PC-9 (cell line): ENCODE measurements at regions not wholly inside any gene's neighbourhood (a gene's known extent, or its start where the extent isn't known, plus 50 kb on each side); places are given as distances from the start of the nearest gene placed in this dataset.

Experiments
- BruUV-seq: library from RNA; stranded (reverse); fragments of 400-500 nt; replicated peaks from 2 replicates; lab custom pipeline; 2021; lab: Mats Ljungman, UMichigan
- CTCF ChIA-PET: fragments of 300-600 bp; sonication (Branson Sonifier 250); formaldehyde crosslinking; loops from one replicate; lab custom pipeline; 2022; ENCODE audit warnings: antibody characterized with exemption; lab: Charles Lee
- POLR2A ChIA-PET: fragments of 300-600 bp; sonication (Branson Sonifier 250); formaldehyde crosslinking; loops from one replicate; lab custom pipeline; 2022; ENCODE audit warnings: antibody characterized with exemption; ENCODE audit not compliant: unreplicated experiment; lab: Charles Lee
- DNase-seq, 2 experiments: peaks; one replicate each; pipeline versions ENCODE4 v3.0.0 to v3.0.0-alpha.2; 2015 to 2022; ENCODE audit warnings: mixed read lengths in 1 of 2
- H2AFZ ChIP-seq: fragments of 200-600 bp; sonication (generic); 2 replicates; pipeline ENCODE4 v1.8.1; 2017; ENCODE audit warnings: antibody characterized with exemption
- H3F3A ChIP-seq: fragments of 200-600 bp; sonication (generic); 2 replicates; pipeline ENCODE4 v1.8.1; 2017; ENCODE audit warnings: antibody characterized with exemption, mild to moderate bottlenecking, low read depth; ENCODE audit not compliant: insufficient read depth
- H3K27ac ChIP-seq: fragments of 200-600 bp; sonication (generic); 2 replicates; pipeline ENCODE4 v1.6.1; 2016; ENCODE audit warnings: mixed run types
- H3K27me3 ChIP-seq: fragments of 200-600 bp; sonication (generic); 2 replicates; pipeline ENCODE4 v1.6.1; 2016; ENCODE audit warnings: low read depth, mixed run types; ENCODE audit not compliant: insufficient read depth
- H3K36me3 ChIP-seq: fragments of 200-600 bp; sonication (generic); 2 replicates; pipeline ENCODE4 v1.6.1; 2016; ENCODE audit warnings: low read depth, mixed run types
- H3K4me1 ChIP-seq: fragments of 200-600 bp; sonication (generic); replicated peaks from 2 replicates; pipeline ENCODE4 v1.6.1; 2016; ENCODE audit warnings: mixed run types; ENCODE audit not compliant: insufficient read depth
- H3K4me2 ChIP-seq: fragments of 200-600 bp; sonication (generic); 2 replicates; pipeline ENCODE4 v1.6.1; 2017; ENCODE audit warnings: mixed run types
- H3K4me3 ChIP-seq: fragments of 200-600 bp; sonication (generic); 2 replicates; pipeline ENCODE4 v1.6.1; 2016; ENCODE audit warnings: mixed run types
- H3K79me2 ChIP-seq: fragments of 200-600 bp; sonication (generic); 2 replicates; pipeline ENCODE4 v1.6.1; 2017; ENCODE audit warnings: low read depth, mixed run types
- H3K9me2 ChIP-seq: fragments of 200-600 bp; sonication (generic); 2 replicates; pipeline ENCODE4 v1.8.1; 2017; ENCODE audit warnings: mild to moderate bottlenecking; ENCODE audit not compliant: insufficient read depth
- H3K9me3 ChIP-seq: fragments of 200-600 bp; sonication (generic); 2 replicates; pipeline ENCODE4 v1.8.1; 2016; ENCODE audit warnings: low read depth; ENCODE audit not compliant: insufficient read depth
- H4K20me1 ChIP-seq: fragments of 200-600 bp; sonication (generic); 2 replicates; pipeline ENCODE4 v1.8.1; 2017; ENCODE audit not compliant: insufficient read depth
- CTCF ChIP-seq: fragments of 200-600 bp; sonication (generic); conservative IDR thresholded peaks from 2 replicates; pipeline ENCODE4 v1.6.1; 2017; ENCODE audit warnings: mixed run types, antibody characterized with exemption, mild to moderate bottlenecking, moderate library complexity
- EZH2 ChIP-seq: fragments of 200-600 bp; sonication (generic); IDR thresholded peaks from 2 replicates; pipeline ENCODE4 v1.8.0; 2017; ENCODE audit warnings: antibody characterized with exemption, low read depth
- intact Hi-C: fragments of 100-400 bp; cut with micrococcal nuclease; formaldehyde crosslinking; loops from one replicate; pipeline ENCODE4 v1.10.0; 2022; ENCODE audit not compliant: unreplicated experiment

GRCh38 chr2:64787698-64788097, 134.0 kb upstream of the SERTAD2 start:
- no TSS peak for BruUV-seq
- H2AFZ ChIP-seq: no peak overlapping the region
- peaks cover 59% of the 10 kb centered on the region for H3F3A ChIP-seq
- ChIA-PET POLR2A (no interaction called here), CTCF (no interaction called here)
- H3K4me2 ChIP-seq: no peak overlapping the region
- no peaks in the 10 kb centered on the region for H3K79me2 ChIP-seq
- H4K20me1 ChIP-seq: no peaks in the 10 kb centered on the region
- no peak for TF ChIP-seq CTCF
- H3K36me3 ChIP-seq: no peaks in the 10 kb centered on the region
- H3K27me3 ChIP-seq: no peaks in the 10 kb centered on the region
- intact Hi-C loops: no loop called here
- no peak for DNase-seq
- H3K9me3 ChIP-seq: no peaks in the 10 kb centered on the region
- no peak overlapping the region for H3K27ac ChIP-seq
- H3K9me2 ChIP-seq: no peaks in the 10 kb centered on the region
- H3K4me3 ChIP-seq: no peak overlapping the region
- peaks cover 98% of the 10 kb centered on the region for H3K4me1 ChIP-seq

GRCh38 chr2:64789466-64790320, 136.0 kb upstream of the SERTAD2 start:
- peaks cover 41% of the 10 kb centered on the region for H3F3A ChIP-seq
- CTCF ChIA-PET: interaction anchor here (0.5 to 0.6 kb wide), 2 partner anchors 46 to 77 kb away, joined by 3 to 6 read pairs; no protein-coding TSS in a partner anchor
- H3K4me1 ChIP-seq: peaks cover 91% of the 10 kb centered on the region
- no peak for TF ChIP-seq CTCF
- no peak for TF ChIP-seq EZH2
- intact Hi-C loops: no loop called here
- no peaks in the 10 kb centered on the region for H4K20me1 ChIP-seq
- H3K4me2 ChIP-seq: peak overlapping the region; percentile 72
- H3K4me3 ChIP-seq: peak overlapping the region; percentile 22; the same call in 1 of the 2 replicates
- no peaks in the 10 kb centered on the region for H3K36me3 ChIP-seq
- POLR2A ChIA-PET: interaction anchor here (0.7 to 1.3 kb wide), 2 partner anchors 37 to 39 kb away, joined by 4 to 10 read pairs; no protein-coding TSS in a partner anchor
- no peaks in the 10 kb centered on the region for H3K9me3 ChIP-seq
- no TSS peak for BruUV-seq
- peak in 1 of 2 experiments; percentile 78 for DNase-seq
- H2AFZ ChIP-seq: peak overlapping the region; percentile 50; the same call in 1 of the 2 replicates
- no peaks in the 10 kb centered on the region for H3K79me2 ChIP-seq
- no peaks in the 10 kb centered on the region for H3K27me3 ChIP-seq
- no peaks in the 10 kb centered on the region for H3K9me2 ChIP-seq
- H3K27ac ChIP-seq: peak overlapping the region; percentile 56

DNA sequence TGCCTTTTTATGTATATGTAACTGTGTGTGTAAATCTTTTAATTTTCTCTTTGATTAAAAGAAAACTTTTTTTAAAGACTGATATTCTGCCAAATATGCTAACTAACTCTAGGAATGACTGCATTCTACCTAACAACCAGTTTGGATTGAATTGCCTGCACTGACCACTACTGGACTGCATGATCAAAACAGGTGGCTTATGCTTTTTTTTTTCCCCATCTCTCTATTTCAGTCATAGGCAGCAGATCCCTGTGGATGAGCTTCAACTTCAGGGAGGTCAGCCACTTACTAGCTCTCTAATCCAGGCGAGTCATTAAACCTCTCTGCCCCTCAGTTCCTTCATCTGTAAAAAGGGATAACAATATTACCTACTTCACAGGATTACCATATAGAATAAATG, 138.6 kb upstream of the SERTAD2 start:
- Histone ChIP-seq H3K4me2 (no peak overlapping the region), H3K27ac (no peak overlapping the region), H3K9me2 (no peaks in the 10 kb centered on the region), H3K4me3 (no peak overlapping the region), H3K36me3 (no peaks in the 10 kb centered on the region), H2AFZ (no peak overlapping the region), H3K79me2 (no peaks in the 10 kb centered on the region), H3K27me3 (no peaks in the 10 kb centered on the region), H3K4me1 (peaks cover 80% of the 10 kb centered on the region), H4K20me1 (no peaks in the 10 kb centered on the region), H3K9me3 (no peaks in the 10 kb centered on the region), H3F3A (peaks cover 30% of the 10 kb centered on the region)
- intact Hi-C loops: no loop called here
- BruUV-seq: no TSS peak
- TF ChIP-seq EZH2 (no peak), CTCF (no peak; the same call in 1 of the 2 replicates)
- CTCF ChIA-PET: interaction anchor here (0.6 to 1.4 kb wide), 3 partner anchors 34 to 146 kb away, joined by 4 to 8 read pairs (median 5); no protein-coding TSS in a partner anchor
- POLR2A ChIA-PET: interaction anchor here (0.6 to 1.1 kb wide), 2 partner anchors 7 to 41 kb away, joined by 4 to 6 read pairs; no protein-coding TSS in a partner anchor
- DNase-seq: no peak
